ENCODE measurements at regions not wholly inside any gene's neighbourhood (a gene's known extent, or its start where the extent isn't known, plus 50 kb on each side); places are given as distances from the start of the nearest gene placed in this dataset.

DNA sequence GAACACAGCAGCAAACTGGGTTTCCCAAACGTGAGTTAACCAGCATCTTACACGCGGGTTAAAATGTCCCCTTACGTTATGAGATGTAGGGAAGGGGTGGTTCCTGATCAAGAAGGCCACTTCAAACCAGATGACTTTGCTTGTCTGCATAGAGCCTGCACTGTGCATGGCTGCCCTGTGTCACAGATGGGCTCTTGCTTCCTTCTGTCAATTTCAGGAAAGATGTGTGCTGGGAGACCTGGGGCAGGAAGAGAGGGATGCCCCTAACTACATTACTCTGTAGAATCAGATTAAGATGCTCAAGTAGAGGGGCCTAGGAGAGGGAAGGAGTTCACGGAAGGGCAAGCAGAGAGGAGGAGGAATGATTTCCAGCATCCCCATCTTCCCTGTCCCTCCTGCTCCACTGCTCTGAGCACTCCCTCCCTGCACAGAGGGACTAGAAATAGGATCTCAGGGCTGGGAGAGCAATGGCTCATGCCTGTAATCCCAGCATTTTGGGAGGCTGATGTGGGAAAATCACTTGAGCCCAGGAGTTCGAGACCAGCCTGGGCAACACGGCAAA, 63.5 kb upstream of the ZMYND8 start:
- Histone ChIP-seq H2AFZ (ENCODE audit: low read depth, low read length) (no peak overlapping the region), H3K9me3 (replicated peaks; ENCODE audit: control insufficient read depth, insufficient read depth, low read length) (no peaks in the 10 kb centered on the region), H3K9me1 (replicated peaks; ENCODE audit: control insufficient read depth, extremely low read depth, insufficient read depth, low read length) (no peaks in the 10 kb centered on the region), H3K79me2 (ENCODE audit: control insufficient read depth, insufficient read depth, low read length) (no peaks in the 10 kb centered on the region), H3K4me1 (ENCODE audit: control insufficient read depth, extremely low read depth, insufficient read depth, low read length) (no peaks in the 10 kb centered on the region), H3K36me3 (ENCODE audit: control insufficient read depth in 2 of 2, extremely low read depth in 1 of 2, insufficient read depth in 2 of 2, low read length in 2 of 2) (no peaks in the 10 kb centered on the region), H3K4me3 (replicated peaks in 1 of 3; ENCODE audit: insufficient read depth in 1 of 3, low read depth in 1 of 3, low read length in 3 of 3) (no peak overlapping the region), H3K27me3 (ENCODE audit: control insufficient read depth in 2 of 2, insufficient read depth in 2 of 2, low read length in 2 of 2) (no peaks in the 10 kb centered on the region), H3K4me2 (ENCODE audit: insufficient read depth, low read length) (no peak overlapping the region), H4K20me1 (replicated peaks; ENCODE audit: control insufficient read depth, extremely low read depth, insufficient read depth, low read length) (no peaks in the 10 kb centered on the region), H3K9ac (replicated peaks; ENCODE audit: extremely low read depth, insufficient read depth, low read length) (no peak overlapping the region), H3K27ac (ENCODE audit: insufficient read depth, low read depth, low read length) (no peak overlapping the region)
- intact Hi-C loops (cut with micrococcal nuclease), result no loop called here
- no peak for DNase-seq (ENCODE audit: low read depth, low spot score)
- no TSS peak for BruUV-seq (replicated peaks)
- ChIA-PET CTCF (interaction anchor here (0.6 to 1.0 kb wide), 2 partner anchors 15 to 140 kb away, joined by 4 read pairs; no protein-coding TSS in a partner anchor), POLR2A (no interaction called here)
- dilution Hi-C loops (cut with MboI; ENCODE audit: extremely low pct_ligation_motif_present, low sequenced_read_pairs), result no loop called here
- TF ChIP-seq POLR2AphosphoS5 (IDR thresholded peaks at IDR 0.05; ENCODE audit: insufficient read depth, low read depth, low read length), result no peak
- no peak for TF ChIP-seq JUN (IDR thresholded peaks at IDR 0.05; ENCODE audit: borderline replicate concordance, insufficient read depth, insufficient read length, low read depth)
- no peak for TF ChIP-seq MAX (IDR thresholded peaks at IDR 0.05; ENCODE audit: insufficient read depth, insufficient read length)
- no peak for TF ChIP-seq EZH2 (IDR thresholded peaks at IDR 0.05; ENCODE audit: borderline replicate concordance, low read depth, low read length, severe bottlenecking)
- no peak for TF ChIP-seq MYC (IDR thresholded peaks at IDR 0.05; ENCODE audit: low read depth, low read length)
- no peak for TF ChIP-seq GATA2 (IDR thresholded peaks at IDR 0.05; ENCODE audit: insufficient read depth, insufficient read length, low read depth, low read length)
- no peak for TF ChIP-seq POLR2A (IDR thresholded peaks at IDR 0.05; ENCODE audit: low read depth, low read length)
- no peak for FAIRE-seq

DNA sequence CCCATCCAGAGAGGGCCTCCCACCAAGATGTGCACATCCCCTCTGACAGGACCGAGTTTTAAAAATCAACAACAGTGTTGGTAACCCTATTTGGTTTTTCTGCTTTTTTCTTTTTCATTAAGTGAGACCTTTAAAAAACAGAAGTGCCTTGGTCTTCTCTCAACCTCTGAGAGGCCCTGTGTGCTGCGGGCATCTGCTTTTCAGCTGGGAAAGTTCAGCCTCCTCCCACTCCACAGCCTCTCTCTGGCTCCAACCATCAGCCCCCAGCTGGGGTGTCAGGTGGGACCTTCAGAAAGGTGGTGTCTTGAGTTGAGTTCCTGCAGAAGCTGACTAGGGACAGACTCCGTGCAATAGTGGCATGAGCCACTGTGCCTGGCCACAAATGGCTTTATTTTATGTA, 64.6 kb upstream of the ZMYND8 start:
- Histone ChIP-seq H3K27ac (ENCODE audit: insufficient read depth, low read depth, low read length) (no peak overlapping the region), H3K79me2 (ENCODE audit: control insufficient read depth, insufficient read depth, low read length) (no peaks in the 10 kb centered on the region), H3K4me2 (ENCODE audit: insufficient read depth, low read length) (no peak overlapping the region), H3K4me1 (ENCODE audit: control insufficient read depth, extremely low read depth, insufficient read depth, low read length) (no peaks in the 10 kb centered on the region), H3K27me3 (ENCODE audit: control insufficient read depth in 2 of 2, insufficient read depth in 2 of 2, low read length in 2 of 2) (no peaks in the 10 kb centered on the region), H3K36me3 (ENCODE audit: control insufficient read depth in 2 of 2, extremely low read depth in 1 of 2, insufficient read depth in 2 of 2, low read length in 2 of 2) (no peaks in the 10 kb centered on the region), H3K9ac (replicated peaks; ENCODE audit: extremely low read depth, insufficient read depth, low read length) (no peak overlapping the region), H3K9me1 (replicated peaks; ENCODE audit: control insufficient read depth, extremely low read depth, insufficient read depth, low read length) (no peaks in the 10 kb centered on the region), H3K9me3 (replicated peaks; ENCODE audit: control insufficient read depth, insufficient read depth, low read length) (no peaks in the 10 kb centered on the region), H4K20me1 (replicated peaks; ENCODE audit: control insufficient read depth, extremely low read depth, insufficient read depth, low read length) (no peaks in the 10 kb centered on the region), H2AFZ (ENCODE audit: low read depth, low read length) (no peak overlapping the region), H3K4me3 (replicated peaks in 1 of 3; ENCODE audit: insufficient read depth in 1 of 3, low read depth in 1 of 3, low read length in 3 of 3) (no peak overlapping the region)
- dilution Hi-C loops (cut with MboI; ENCODE audit: extremely low pct_ligation_motif_present, low sequenced_read_pairs) (no loop called here), intact Hi-C loops (cut with micrococcal nuclease) (no loop called here)
- no TSS peak for BruUV-seq (replicated peaks)
- ChIA-PET CTCF (interaction anchor here (0.6 to 1.0 kb wide), 7 partner anchors 13 to 180 kb away, joined by 3 to 4 read pairs (median 4); no protein-coding TSS in a partner anchor), POLR2A (no interaction called here)
- TF ChIP-seq GATA2 (IDR thresholded peaks at IDR 0.05; ENCODE audit: insufficient read depth, insufficient read length, low read depth, low read length) (no peak), MYC (IDR thresholded peaks at IDR 0.05; ENCODE audit: low read depth, low read length) (no peak), EZH2 (IDR thresholded peaks at IDR 0.05; ENCODE audit: borderline replicate concordance, low read depth, low read length, severe bottlenecking) (no peak), POLR2A (IDR thresholded peaks at IDR 0.05; ENCODE audit: low read depth, low read length) (no peak), JUN (IDR thresholded peaks at IDR 0.05; ENCODE audit: borderline replicate concordance, insufficient read depth, insufficient read length, low read depth) (no peak)
- DNase-seq (ENCODE audit: low read depth, low spot score) (no peak), FAIRE-seq (no peak)

All from endothelial cell of umbilical vein (primary cell).